ENCODE measurements at regions not wholly inside any gene's neighbourhood (a gene's known extent, or its start where the extent isn't known, plus 50 kb on each side); places are given as distances from the start of the nearest gene placed in this dataset.

- no peak for TF ChIP-seq YY1 (tag by site-specific recombination; IDR thresholded peaks at IDR 0.05)
- TF ChIP-seq, protein P1, sequence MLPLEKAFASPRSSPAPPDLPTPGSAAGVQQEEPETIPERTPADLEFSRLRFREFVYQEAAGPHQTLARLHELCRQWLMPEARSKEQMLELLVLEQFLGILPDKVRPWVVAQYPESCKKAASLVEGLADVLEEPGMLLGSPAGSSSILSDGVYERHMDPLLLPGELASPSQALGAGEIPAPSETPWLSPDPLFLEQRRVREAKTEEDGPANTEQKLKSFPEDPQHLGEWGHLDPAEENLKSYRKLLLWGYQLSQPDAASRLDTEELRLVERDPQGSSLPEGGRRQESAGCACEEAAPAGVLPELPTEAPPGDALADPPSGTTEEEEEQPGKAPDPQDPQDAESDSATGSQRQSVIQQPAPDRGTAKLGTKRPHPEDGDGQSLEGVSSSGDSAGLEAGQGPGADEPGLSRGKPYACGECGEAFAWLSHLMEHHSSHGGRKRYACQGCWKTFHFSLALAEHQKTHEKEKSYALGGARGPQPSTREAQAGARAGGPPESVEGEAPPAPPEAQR (tag by site-specific recombination; IDR thresholded peaks at IDR 0.05) = no peak
- no peak for TF ChIP-seq CTCF (tag by site-specific recombination; IDR thresholded peaks at IDR 0.05)
- TF ChIP-seq, protein P2, sequence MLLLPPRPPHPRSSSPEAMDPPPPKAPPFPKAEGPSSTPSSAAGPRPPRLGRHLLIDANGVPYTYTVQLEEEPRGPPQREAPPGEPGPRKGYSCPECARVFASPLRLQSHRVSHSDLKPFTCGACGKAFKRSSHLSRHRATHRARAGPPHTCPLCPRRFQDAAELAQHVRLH (tag by site-specific recombination; IDR thresholded peaks at IDR 0.05) = no peak
- no peak for TF ChIP-seq ZNF423 (tag by site-specific recombination; IDR thresholded peaks at IDR 0.05)
- TF ChIP-seq ZNF433 (tag by site-specific recombination; IDR thresholded peaks at IDR 0.05; ENCODE audit: low read depth) = no peak
- no peak for TF ChIP-seq ZNF830 (tag by site-specific recombination; IDR thresholded peaks at IDR 0.05; ENCODE audit: low read depth)
- no peak for TF ChIP-seq ZFP3 (tag by site-specific recombination; IDR thresholded peaks at IDR 0.05; ENCODE audit: low read depth)
- no peak for TF ChIP-seq ZBTB7A (tag by site-specific recombination; IDR thresholded peaks at IDR 0.05; ENCODE audit: low read depth)
- no peak for TF ChIP-seq TCF7L2 (IDR thresholded peaks at IDR 0.05; ENCODE audit: borderline replicate concordance, low read depth, low read length)
- no peak for TF ChIP-seq ZNF549 (tag by site-specific recombination; IDR thresholded peaks at IDR 0.05)
- TF ChIP-seq ATF2 (tag by site-specific recombination; IDR thresholded peaks at IDR 0.05; ENCODE audit: low read depth) = no peak
Measured at GRCh38 chr21:35212393-35213127, 163.5 kb upstream of the RUNX1 start.

Data from HEK293 (cell line).